SU-DHL-6 (cell line): ENCODE measurements at regions not wholly inside any gene's neighbourhood (a gene's known extent, or its start where the extent isn't known, plus 50 kb on each side); places are given as distances from the start of the nearest gene placed in this dataset.
A peak's percentile ranks its signal among the peaks of the same experiment; 100 is the strongest.

Source experiments
- H2AFZ ChIP-seq: fragments of 200-600 bp; sonication (generic); 2 replicates; pipeline ENCODE4 v1.6.1; 2014; ENCODE audit warnings: low read depth, mild to moderate bottlenecking, moderate library complexity, mixed read lengths, antibody characterized with exemption, low read length; ENCODE audit not compliant: severe bottlenecking
- H3F3A ChIP-seq: fragments of 200-600 bp; shearing (Covaris generic); 2 replicates; pipeline ENCODE4 v1.6.0; 2016; ENCODE audit warnings: antibody characterized with exemption, mild to moderate bottlenecking; ENCODE audit not compliant: insufficient read depth
- H3K27ac ChIP-seq: fragments of 200-600 bp; sonication (generic); 2 replicates; pipeline ENCODE4 v1.5.1; 2016; ENCODE audit warnings: low read depth, mild to moderate bottlenecking, low read length, moderate library complexity, mixed read lengths
- H3K27me3 ChIP-seq: fragments of 200-600 bp; sonication (generic), shearing (Covaris generic); 2 replicates; pipeline ENCODE4 v1.6.0; 2014; ENCODE audit warnings: mild to moderate bottlenecking, low read length
- H3K36me3 ChIP-seq: fragments of 200-600 bp; sonication (generic); 2 replicates; pipeline ENCODE4 v1.6.1; 2014; ENCODE audit warnings: mild to moderate bottlenecking, low read length, mixed read lengths
- H3K4me2 ChIP-seq: fragments of 300-600, 200-600 bp; shearing (Covaris generic), sonication (generic); 2 replicates; pipeline ENCODE4 v1.6.0; 2014; ENCODE audit warnings: low read length, low read depth, mild to moderate bottlenecking; ENCODE audit not compliant: poor library complexity, severe bottlenecking
- H3K4me3 ChIP-seq: fragments of 200-600 bp; sonication (generic); 2 replicates; pipeline ENCODE4 v1.5.1; 2014; ENCODE audit warnings: antibody characterized with exemption, low read length, mild to moderate bottlenecking, mixed read lengths; ENCODE audit not compliant: insufficient read depth, poor library complexity, severe bottlenecking
- H3K79me2 ChIP-seq: fragments of 200-600 bp; sonication (generic); 2 replicates; pipeline ENCODE4 v1.6.1; 2014; ENCODE audit warnings: mild to moderate bottlenecking, low read length, moderate library complexity; ENCODE audit not compliant: insufficient read depth
- H3K9ac ChIP-seq: fragments of 200-600 bp; sonication (generic); 2 replicates; pipeline ENCODE4 v1.7.0; 2014; ENCODE audit warnings: mild to moderate bottlenecking, low read length
- H3K9me2 ChIP-seq: fragments of 200-600 bp; sonication (generic); replicated peaks from 2 replicates; pipeline ENCODE4 v1.6.1; 2014; ENCODE audit warnings: low read length; ENCODE audit not compliant: insufficient read depth
- H3K9me3 ChIP-seq: fragments of 200-600 bp; sonication (generic); 2 replicates; pipeline ENCODE4 v1.6.1; 2014; ENCODE audit warnings: low read length, mixed read lengths; ENCODE audit not compliant: insufficient read depth
- H4K20me1 ChIP-seq: fragments of 200-600 bp; sonication (generic); 2 replicates; pipeline ENCODE4 v1.6.1; 2014; ENCODE audit warnings: low read depth, mild to moderate bottlenecking, antibody characterized with exemption, low read length, moderate library complexity, mixed read lengths
- CTCF ChIP-seq: fragments of 200-600 bp; sonication (generic); IDR thresholded peaks from one replicate; pipeline ENCODE4 v1.5.1; 2017; ENCODE audit warnings: antibody characterized with exemption, mild to moderate bottlenecking, low read length, moderate library complexity; ENCODE audit not compliant: insufficient read depth, poor library complexity, severe bottlenecking
- EZH2phosphoT487 ChIP-seq: fragments of 200-600 bp; sonication (generic), shearing (Covaris generic); conservative IDR thresholded peaks from 2 replicates; pipeline ENCODE4 v1.6.1; 2018; ENCODE audit warnings: mild to moderate bottlenecking, antibody characterized with exemption, low read length, moderate library complexity, mixed read lengths

- H3K4me2 ChIP-seq = no peak overlapping the region
- no peak overlapping the region for H3K4me3 ChIP-seq
- no peak for TF ChIP-seq EZH2phosphoT487
- TF ChIP-seq CTCF = no peak
- no peaks in the 10 kb centered on the region for H3K36me3 ChIP-seq
- H3K9ac ChIP-seq = no peak overlapping the region
- no peaks in the 10 kb centered on the region for H3K27me3 ChIP-seq
- H3K27ac ChIP-seq = no peak overlapping the region
- no peak overlapping the region for H2AFZ ChIP-seq
- H3F3A ChIP-seq = no peaks in the 10 kb centered on the region
- H3K9me2 ChIP-seq = no peaks in the 10 kb centered on the region
- no peaks in the 10 kb centered on the region for H3K79me2 ChIP-seq
- no peaks in the 10 kb centered on the region for H4K20me1 ChIP-seq
- H3K9me3 ChIP-seq = no peaks in the 10 kb centered on the region
Measured at GRCh38 chr4:28313729-28314713, 1453.4 kb downstream of the STIM2 start.

- Histone ChIP-seq H4K20me1 (no peaks in the 10 kb centered on the region), H3K79me2 (no peaks in the 10 kb centered on the region), H3K36me3 (no peaks in the 10 kb centered on the region), H3K4me2 (no peak overlapping the region), H2AFZ (no peak overlapping the region), H3F3A (no peaks in the 10 kb centered on the region), H3K9me3 (no peaks in the 10 kb centered on the region), H3K27ac (no peak overlapping the region), H3K9me2 (no peaks in the 10 kb centered on the region), H3K9ac (no peak overlapping the region), H3K4me3 (no peak overlapping the region), H3K27me3 (no peaks in the 10 kb centered on the region)
- no peak for TF ChIP-seq EZH2phosphoT487
- TF ChIP-seq CTCF = no peak
Measured at GRCh38 chr4:28317221-28317620, 1456.6 kb downstream of the STIM2 start.

- H3K4me2 ChIP-seq = no peak overlapping the region
- no peaks in the 10 kb centered on the region for H3K36me3 ChIP-seq
- H3K27me3 ChIP-seq = no peaks in the 10 kb centered on the region
- H3K9me2 ChIP-seq = no peaks in the 10 kb centered on the region
- no peak for TF ChIP-seq EZH2phosphoT487
- no peak for TF ChIP-seq CTCF
- H2AFZ ChIP-seq = peak overlapping the region; percentile 48
- H3K9ac ChIP-seq = no peak overlapping the region
- H3K9me3 ChIP-seq = no peaks in the 10 kb centered on the region
- no peaks in the 10 kb centered on the region for H4K20me1 ChIP-seq
- H3K79me2 ChIP-seq = no peaks in the 10 kb centered on the region
- no peak overlapping the region for H3K4me3 ChIP-seq
- no peaks in the 10 kb centered on the region for H3F3A ChIP-seq
- no peak overlapping the region for H3K27ac ChIP-seq
Measured at GRCh38 chr4:28334249-28334648, 1473.6 kb downstream of the STIM2 start.
